ENCODE measurements at regions not wholly inside any gene's neighbourhood (a gene's known extent, or its start where the extent isn't known, plus 50 kb on each side); places are given as distances from the start of the nearest gene placed in this dataset.
A peak's percentile ranks its signal among the peaks of the same experiment; 100 is the strongest.

DNA sequence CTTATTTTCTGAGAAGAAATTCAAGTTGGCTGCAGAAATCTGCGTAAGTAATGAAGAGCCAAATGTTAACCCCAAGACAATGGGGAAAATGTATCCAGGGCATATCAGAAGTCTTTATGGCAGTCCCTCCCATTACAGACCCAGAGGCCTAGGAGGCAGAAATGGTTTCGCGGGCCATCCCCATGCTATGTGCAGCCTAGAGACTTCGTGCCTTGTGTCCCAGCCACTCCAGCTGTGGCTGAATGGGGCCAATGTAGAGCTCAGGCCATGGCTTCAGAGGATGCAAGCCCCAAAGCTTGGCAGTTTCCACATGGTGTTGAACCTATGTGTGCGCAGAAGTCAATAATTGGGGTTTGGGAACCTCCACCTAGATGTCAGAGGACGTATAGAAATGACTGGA, 131.9 kb downstream of the GPR37 start:
- DNase-seq = no peak

DNA sequence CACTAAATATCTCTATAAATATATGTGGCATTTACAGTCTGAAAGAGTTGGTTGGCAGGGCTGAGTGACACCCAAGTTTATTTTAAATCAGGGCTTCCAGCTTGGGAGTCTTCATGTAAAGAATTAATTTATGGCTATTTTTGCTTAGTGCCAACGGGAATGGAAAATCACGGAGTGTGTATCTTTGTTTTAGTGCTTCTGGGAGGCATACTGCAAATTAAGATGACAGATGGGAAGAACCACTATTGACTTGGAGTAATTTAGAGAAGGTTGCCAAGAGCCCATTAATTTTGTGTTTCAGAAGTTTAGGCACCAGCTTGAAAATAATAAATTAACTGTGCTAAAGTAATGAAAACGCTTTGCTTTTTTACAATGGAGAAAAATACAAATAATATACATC, 135.2 kb downstream of the GPR37 start:
- no peak for DNase-seq

DNA sequence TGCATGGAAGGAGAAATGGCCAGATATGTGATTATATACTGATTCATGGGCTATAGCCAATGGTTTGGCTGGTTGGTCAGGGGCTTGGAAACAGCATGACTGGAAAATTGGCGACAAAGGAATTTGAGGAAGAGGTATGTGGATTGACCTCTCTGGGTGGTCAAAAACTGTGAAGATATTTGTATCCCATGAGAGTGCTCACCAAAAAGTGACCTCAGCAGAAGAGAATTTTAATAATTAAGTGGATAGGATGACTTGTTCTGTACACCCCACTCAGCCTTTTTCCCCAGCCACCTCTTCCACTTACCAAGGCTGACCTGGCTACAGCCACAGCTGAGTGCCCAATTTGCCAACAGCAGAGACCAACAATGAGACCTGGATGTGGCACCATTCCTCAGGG, 146.7 kb downstream of the GPR37 start:
- no peak for DNase-seq

DNA sequence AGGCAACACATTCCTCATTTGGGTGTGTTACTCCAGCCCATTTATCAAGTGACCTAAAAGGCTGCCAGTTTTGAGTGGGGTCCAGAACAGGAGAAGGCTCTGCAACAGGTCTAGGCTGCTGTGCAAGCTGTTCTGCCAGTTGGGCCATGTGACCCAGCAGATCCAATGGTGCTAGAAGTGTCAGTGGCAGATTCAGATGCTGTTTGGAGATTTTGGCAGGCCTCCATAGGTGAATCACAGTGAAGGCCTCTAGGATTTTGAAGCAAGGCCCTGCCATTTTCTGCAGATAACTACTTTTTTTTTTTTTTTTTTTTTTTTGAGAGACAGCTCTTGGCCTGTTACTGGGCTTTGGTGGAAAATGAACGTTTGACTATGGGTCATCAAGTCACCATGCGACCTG, 147.5 kb downstream of the GPR37 start:
- DNase-seq = peak; percentile 33

DNA sequence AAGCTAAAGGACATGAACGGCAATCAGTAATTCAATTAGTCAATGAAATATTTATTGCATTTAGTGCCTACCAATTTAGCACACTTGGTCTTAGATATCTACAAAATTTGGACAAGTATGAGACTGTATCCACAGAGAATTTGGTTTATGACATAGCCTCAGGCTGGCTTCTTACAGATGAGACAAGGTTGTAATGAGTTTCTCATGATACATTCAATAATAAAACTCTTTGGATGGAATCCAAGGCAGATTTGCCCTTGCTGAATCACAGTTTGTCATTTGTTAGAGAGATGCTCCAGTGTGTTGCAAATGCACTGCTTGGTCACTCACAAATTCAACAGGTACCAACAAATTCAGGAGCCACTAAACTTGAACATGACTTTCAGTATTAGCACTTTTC, 162.5 kb downstream of the GPR37 start:
- DNase-seq = peak; percentile 24

DNA sequence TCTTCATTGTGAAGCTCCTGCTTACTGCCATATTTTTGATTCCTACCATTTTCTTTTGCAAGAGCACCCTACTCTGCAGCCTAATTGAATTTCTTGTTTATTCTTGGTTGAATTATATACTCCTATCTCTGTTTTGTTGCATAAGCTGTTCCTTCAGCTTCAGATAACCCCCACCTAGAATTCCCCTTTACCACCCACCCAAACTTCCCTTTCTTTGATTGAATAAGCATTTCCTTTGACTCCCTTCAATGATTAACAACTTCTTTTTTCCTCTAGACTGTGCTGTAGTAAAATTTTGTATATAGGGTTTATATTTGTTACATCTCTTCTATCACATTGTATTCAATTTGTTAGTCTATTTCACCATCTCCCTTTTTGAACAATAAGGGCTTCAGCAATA, 168.1 kb downstream of the GPR37 start:
- no peak for DNase-seq

DNA sequence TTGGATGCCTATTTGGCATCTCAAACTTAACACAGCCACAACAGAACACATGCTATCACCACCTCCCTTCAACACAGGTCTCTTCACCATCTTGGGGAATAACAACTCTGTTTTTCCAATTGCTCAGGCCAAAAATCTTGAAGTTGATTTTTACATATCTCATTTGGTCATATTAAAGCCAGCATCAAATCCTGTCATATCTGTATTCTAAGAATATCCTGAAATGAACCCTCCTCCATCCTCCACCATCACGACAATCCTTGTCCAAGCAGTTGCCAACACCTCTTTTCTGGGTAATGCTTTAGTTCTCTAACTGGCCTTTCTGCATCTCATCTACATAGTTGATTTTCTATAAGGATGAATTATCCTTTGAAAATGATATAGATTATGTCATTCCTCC, 168.7 kb downstream of the GPR37 start:
- no peak for DNase-seq

DNA sequence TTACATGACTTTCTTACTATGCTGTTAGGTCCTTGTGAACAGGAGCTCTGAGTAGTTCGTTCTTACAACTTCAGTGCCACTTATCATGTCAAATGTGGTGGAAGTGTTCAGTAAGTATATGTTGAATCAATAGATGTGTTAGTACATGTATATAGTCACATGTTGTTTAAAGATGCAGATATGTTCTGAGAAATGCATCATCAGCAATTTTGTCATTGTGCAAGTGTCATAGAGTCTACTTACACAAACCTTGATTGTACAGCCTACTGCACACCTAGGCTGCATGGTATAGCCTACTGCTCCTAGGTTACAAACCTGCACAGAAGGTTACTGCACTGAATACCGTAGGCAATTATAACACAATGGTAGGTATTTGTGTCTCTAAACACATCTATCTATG, 174.8 kb downstream of the GPR37 start:
- no peak for DNase-seq

DNA sequence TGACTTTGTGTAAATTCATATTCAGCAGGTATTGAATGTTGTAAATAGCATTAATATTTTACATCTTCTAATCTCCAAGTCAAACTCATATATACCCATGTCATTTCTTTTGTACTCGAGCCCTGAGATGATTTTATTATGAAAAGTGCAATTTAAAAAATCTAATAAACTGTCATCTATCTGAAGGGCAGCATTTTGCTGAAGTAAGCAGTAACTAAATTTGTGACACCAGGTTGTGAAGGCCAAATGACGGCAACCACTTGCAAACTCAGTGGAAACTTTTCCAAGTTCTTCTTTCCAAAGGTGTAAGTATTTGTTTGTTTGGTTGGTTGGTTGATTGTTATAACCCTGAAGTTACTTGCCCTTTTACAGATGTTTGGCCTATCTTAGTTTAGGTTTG, 188.3 kb downstream of the GPR37 start:
- no peak for DNase-seq

DNA sequence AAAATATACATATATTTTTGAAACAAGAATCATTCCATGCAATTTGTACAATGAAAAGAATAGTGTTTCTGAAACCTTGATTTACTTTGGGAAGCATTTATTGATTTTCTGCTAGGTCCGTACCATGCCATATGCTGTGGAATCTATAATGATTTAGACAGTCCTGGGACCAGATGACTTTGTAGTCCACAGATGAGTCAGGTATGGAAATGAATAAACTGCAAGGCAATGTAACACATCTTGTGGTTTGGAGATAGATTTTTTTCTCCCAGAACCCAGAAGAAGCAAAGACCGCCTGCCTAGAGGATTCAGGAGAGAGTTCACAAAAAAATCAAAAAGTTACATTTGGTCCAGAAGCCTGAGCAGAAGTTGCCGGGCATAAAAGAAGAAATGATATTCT, 190.4 kb downstream of the GPR37 start:
- DNase-seq = no peak

DNA sequence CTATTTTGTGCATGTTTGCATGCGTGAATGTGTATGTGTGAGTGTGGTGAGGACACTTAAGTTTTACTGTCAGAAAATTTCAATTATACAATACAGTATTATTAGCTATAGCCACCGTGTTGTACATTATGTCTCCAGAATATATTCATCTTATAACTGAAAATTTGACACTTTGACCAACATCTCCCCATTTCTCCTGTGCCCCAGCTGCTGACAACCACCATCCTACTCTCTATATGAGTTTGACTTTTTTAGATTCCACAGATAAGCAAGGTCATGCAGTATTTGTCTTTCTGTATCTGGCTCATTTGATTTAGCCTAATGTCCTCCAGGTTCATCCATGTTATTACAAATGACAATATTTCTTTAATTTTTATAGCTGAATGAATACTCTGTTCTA, 195.0 kb downstream of the GPR37 start:
- DNase-seq = no peak

DNA sequence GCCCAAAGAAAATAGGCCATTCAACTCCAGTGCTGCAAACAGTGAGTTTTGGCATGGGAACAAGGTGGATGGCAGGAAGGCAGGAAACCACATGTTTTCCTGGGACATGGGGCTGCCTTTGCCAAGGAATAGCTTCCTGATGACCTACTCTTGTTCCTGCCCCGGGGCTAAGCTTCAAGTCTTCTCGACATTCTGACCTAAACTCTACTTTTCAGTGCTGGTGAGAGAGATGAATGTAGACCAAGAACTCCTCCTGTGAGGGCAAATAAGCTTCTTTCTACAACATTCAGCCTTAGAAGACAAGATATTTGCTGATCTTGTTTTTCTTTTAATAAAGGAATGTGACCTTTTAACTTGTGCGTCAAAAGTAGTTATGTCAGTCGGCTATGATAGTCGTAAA, 199.0 kb downstream of the GPR37 start:
- peak; percentile 96 for DNase-seq

DNA sequence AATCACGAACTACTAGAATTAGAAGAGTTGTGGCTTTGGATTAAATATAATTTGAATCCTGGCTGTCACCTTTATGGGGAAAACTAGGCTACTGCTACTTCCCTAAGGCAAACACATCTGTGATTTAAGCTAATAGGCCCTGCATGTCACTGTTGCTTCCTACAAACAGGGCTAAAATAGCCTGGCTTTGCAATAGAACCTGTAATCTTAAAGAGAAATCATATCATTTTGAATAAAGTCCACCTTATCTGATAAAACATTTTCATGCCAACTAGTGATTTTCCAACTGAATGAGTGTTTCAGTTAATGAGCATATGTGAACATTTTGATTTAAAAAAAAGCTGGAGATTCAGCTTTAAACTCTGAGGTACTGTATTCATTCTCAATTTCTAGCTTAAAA, 208.0 kb downstream of the GPR37 start:
- DNase-seq = no peak

DNA sequence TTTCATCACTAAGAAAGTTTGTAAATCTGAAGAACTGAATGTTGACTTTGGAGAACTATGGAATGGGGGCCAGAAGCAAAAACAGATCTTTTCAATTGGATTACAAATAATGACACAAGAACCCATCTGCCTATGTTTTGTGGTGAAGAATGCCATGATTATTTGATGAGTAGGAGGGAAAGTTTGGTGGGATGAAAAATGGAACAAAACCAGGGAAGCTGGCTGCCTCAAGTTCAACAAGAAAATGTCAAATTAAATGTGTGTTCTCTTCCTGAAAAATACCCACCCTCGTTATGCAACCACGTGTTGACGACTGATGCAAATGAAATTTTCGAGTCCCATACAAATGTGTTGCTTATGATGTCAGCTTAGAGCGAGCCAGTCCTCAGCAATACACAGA, 208.5 kb downstream of the GPR37 start:
- no peak for DNase-seq

DNA sequence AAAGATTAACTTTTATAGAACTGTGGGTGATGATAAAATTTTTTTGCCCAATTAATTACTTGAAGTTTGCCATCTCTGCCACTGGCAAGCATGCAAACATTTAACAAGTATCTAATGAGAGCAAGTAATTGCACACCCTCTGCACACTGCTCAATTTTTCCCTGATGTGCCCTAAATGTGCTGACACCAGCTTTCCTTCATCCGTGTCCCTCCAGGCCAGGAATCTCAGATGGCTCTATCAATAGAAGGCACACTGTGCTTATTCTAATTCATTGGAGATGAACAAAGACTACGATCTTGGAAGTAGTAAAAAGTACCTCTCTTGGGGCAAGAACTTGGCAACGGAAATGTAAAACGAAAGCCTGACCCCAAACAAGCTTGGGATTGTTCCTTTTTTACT, 212.1 kb downstream of the GPR37 start:
- no peak for DNase-seq

DNA sequence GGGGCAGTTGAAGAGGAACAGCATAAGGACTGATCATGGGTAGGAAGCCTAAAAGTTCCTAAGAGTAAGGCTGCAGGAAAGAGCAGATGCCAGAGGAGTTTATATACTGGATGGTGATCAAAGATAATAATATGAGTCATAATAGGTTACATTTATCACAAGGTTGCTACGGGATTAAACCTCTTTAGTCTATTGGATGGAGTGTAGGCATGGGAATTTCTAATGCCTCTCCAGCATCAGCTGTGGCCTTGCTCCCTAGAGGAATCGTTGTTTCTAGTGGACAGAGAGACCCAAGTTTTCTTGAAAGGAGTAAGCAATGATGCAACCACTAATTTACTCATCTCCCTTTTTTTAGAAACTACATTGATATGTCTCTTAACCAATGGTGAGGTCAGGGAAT, 213.4 kb downstream of the GPR37 start:
- peak; percentile 7 for DNase-seq

DNA sequence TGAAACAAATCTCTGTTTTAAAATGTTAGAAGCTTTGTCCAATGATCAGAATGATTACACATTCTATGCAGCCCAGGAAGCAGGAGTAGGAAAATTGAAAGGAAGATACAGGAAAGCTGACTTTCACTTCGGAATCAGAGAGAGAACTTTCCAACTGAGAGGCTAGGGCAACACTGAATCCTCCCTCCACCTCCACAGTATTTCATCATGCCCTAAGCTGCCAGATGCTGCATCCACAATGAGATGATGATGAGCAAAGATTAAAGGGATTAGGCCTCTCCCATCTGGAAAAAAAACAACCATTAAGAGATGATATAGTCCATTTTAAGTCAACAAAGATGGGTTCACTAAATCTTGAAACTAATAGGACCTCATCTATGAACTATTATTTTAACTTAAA, 215.6 kb downstream of the GPR37 start:
- no peak for DNase-seq

DNA sequence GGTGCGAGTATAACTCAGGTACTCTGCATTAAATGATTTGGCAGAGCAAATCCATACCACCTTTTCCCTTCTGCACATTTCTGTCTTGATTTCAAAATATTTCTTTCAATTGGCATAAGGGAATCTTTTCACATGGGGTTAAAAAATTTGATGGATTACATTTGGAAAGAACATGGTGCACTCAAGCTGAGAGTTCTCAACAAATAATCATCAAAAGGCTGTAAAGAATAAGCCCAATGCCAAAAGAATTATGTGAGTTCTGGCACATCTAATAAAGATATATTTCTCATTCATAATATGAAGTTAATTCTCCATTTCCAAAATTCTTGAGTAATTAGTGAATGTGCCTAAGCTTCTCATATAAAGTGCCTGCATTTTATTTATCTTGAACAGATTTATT, 223.1 kb downstream of the GPR37 start:
- DNase-seq = no peak

DNA sequence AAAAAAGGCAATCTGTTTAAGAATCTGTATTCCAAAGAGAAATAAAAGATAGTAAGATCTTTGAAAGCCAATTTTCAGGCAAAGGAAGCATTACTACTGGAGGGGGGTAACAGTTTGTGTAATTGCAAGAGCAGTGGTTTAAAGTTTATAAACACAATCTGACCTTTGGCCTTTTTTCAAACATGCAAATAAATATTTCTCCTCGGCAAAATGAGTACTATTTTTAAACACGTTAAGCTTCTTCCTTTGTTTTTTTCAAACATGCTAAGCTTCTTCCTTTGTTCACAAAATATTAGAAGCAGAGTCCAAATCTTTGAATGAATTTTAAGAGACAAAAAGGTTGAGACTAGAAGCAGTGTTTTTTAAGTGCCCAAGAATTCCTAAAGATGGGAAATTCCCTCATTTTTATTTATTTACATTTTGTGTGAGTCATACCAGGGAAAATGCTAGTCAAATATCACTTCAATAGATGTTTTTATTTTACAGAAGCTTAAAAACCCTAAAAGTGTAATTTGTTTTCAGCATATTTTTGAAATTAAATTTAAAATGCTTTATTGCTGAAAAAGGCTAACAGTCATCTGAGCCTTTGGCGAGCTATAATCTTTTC, 229.3 kb downstream of the GPR37 start:
- no peak for DNase-seq

DNA sequence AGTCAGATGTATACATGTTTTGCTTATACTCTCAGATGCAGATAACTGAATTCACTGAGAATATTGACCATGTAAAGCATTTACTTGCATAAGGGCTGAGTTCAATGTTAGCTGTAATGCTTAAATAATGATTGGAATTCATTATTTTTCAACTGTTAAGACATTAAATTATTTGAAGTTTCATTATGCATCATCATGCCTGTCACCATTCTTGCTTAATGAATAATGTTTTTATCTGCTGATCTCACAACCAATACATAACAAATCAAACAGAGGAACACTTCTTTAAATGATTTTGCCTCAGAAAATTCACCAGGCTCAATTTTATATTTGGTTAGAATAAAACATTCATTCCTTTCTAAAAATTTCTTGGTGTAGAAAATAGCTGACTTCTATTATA, 233.4 kb downstream of the GPR37 start:
- DNase-seq = no peak

DNA sequence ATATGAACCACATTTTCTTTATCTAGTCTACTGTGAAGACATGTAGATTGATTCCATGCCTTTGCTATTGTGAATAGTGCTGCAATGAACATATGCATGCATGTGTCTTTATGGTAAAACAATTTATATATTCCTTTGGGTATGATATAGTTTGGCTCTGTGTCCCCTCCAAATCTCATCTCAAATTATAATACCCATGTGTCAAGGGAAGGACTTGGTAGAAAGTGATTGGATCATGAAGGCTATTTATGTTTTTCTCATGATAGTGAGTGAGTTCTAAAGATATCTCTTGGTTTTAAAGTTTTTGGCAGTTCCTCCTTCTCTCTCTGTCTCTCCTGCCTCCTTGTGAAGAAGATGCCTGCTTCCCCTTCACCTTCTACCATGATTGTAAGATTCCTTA, 248.7 kb downstream of the GPR37 start:
- DNase-seq = no peak

DNA sequence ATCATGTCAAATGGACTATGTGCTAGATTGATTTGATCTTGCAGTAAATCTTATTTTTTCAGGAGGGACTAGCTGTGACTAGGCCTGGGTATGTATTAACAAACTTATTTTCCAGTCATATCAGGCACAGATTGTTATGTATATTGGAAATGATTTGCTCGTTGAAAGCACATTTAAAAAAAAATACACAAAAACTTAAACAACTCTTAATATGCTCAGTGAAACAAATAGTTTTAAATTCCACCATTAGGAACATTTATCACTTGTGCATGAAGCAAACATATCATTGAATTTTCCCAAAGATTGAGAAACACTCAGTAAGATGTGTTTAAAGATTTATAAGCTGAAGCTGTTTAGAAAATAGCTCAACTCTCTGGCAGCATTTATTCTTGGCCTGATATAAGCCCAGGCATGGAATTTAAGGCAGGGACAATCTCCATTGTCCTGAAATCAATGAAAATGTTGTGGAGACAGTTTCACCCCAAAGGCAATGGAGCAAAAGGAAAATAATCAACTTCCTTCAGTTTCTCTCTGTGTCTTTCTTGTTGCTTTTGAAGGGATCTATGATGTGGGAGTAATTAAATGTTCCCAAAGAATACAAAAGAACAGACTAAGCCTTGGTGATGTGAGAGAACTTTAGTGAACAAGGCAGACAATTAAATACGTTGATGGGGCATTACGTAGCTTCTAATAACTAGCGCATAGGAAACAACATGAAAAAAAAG, 250.3 kb downstream of the GPR37 start:
- DNase-seq = no peak

DNA sequence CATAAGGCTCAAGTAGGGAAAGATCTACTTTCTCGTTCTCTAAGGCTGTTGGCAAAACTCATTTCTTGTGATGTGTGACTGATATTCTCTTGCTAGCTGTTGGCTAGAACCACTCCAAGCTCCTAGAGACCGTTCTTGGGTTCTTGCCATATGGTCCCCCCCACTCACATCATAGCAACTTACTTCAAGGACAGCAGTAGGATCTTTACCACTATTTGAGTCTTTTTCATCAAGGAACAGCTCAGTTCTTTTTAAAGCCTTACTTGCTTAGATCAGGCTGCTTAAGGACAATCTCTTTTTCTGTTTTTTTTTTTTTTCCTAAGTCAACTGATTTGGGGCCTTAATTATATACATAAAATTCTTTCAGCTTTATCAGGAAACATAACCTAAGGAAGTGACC, 251.1 kb downstream of the GPR37 start:
- DNase-seq = no peak

DNA sequence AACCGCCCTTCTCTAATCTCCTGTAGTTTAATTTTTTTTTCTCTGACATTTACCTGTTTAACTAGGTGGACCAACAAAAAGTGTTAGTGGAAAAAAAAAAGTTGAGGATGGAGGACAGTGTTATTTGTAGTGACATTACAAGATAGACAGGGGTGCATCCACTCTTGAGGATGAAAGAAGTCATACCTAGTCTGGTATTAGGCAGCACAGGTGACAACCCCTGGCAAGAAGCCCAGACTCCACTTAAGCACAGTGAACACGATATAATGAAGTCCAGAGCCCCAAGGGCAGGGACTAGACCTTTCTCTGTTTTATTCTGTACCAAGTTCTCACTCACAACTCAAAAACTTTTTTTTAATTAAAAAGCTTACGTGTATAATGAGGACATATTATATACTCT, 268.4 kb downstream of the GPR37 start:
- DNase-seq = no peak

DNA sequence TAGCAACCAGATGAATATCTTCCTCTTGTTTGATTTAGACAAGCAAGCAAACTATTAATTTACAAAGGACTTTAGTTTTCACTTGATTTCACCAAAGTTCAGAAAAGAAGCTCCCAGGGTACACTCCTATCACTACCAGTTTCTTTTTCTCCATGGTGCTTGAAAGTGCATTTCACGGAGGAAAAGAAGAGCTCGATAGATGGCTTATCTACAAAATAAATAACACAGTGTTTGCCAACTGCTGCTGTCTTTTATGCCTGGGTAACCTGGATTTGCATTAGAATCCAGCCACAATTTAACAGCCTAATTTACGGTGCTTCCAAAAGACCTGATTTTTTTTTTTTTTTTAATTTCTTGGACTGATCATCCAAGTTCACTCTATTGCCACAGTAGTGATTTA, 275.7 kb downstream of the GPR37 start:
- no peak for DNase-seq

All from NCI-H226 (cell line).